ENCODE measurements at regions not wholly inside any gene's neighbourhood (a gene's known extent, or its start where the extent isn't known, plus 50 kb on each side); places are given as distances from the start of the nearest gene placed in this dataset.

- DNase-seq (no peak), ATAC-seq (ENCODE audit: low FRiP score) (no peak)
- Histone ChIP-seq H3K36me3 (ENCODE audit: control insufficient read depth in 1 of 2, insufficient read depth in 2 of 2, low read length in 1 of 2) (no peaks in the 10 kb centered on the region), H3K27ac (ENCODE audit: low read depth in 1 of 2, low read length in 2 of 2) (no peak overlapping the region), H3K4me3 (ENCODE audit: low read length in 2 of 2) (no peak overlapping the region), H3K9me3 (ENCODE audit: control insufficient read depth, low read length) (no peaks in the 10 kb centered on the region), H3K4me1 (ENCODE audit: control insufficient read depth in 1 of 2, insufficient read depth in 2 of 2, low read length in 2 of 2) (peaks cover 0 to 5% of the 10 kb centered on the region in 2 donors), H3K27me3 (ENCODE audit: control insufficient read depth in 1 of 2, insufficient read depth in 2 of 2, low read length in 1 of 2) (no peaks in the 10 kb centered on the region)
- WGBS, 2 donors = 91 to 94% methylated on average over 5 of the region's 5 CpGs
- intact Hi-C loops (cut with DNase I) = loop anchor here in 1 of 2 donors (10.0 kb wide), 1 partner anchor 187 kb away; the partner anchor contains the start of gene FAT3
Observed at GRCh38 chr11:92411431-92411830, 186.8 kb downstream of the FAT3 start.

GRCh38 chr11:92413757-92414513 is 189.3 kb downstream of the FAT3 start:
- peak overlapping the region in 1 of 2 donors; percentile 43 for H3K27ac ChIP-seq (ENCODE audit: low read depth in 1 of 2, low read length in 2 of 2)
- WGBS, 2 donors = 91 to 94% methylated on average over 7 of the region's 7 CpGs
- no peak for DNase-seq
- H3K36me3 ChIP-seq (ENCODE audit: control insufficient read depth in 1 of 2, insufficient read depth in 2 of 2, low read length in 1 of 2) = no peaks in the 10 kb centered on the region
- no peak for ATAC-seq (ENCODE audit: low FRiP score)
- H3K4me3 ChIP-seq (ENCODE audit: low read length in 2 of 2) = peak overlapping the region in 1 of 2 donors; percentile 20
- intact Hi-C loops (cut with DNase I) = loop anchor here in 1 of 2 donors (10.0 kb wide), 1 partner anchor 189 kb away; the partner anchor contains the start of gene FAT3
- H3K27me3 ChIP-seq (ENCODE audit: control insufficient read depth in 1 of 2, insufficient read depth in 2 of 2, low read length in 1 of 2) = no peaks in the 10 kb centered on the region
- no peaks in the 10 kb centered on the region for H3K9me3 ChIP-seq (ENCODE audit: control insufficient read depth, low read length)
- peaks cover 0 to 5% of the 10 kb centered on the region in 2 donors for H3K4me1 ChIP-seq (ENCODE audit: control insufficient read depth in 1 of 2, insufficient read depth in 2 of 2, low read length in 2 of 2)

- DNase-seq (no peak), ATAC-seq (ENCODE audit: low FRiP score) (no peak)
- 85 to 91% methylated on average over 1 of the region's 1 CpG for WGBS, 2 donors
- Histone ChIP-seq H3K27ac (ENCODE audit: low read depth in 1 of 2, low read length in 2 of 2) (no peak overlapping the region), H3K4me3 (ENCODE audit: low read length in 2 of 2) (no peak overlapping the region), H3K36me3 (ENCODE audit: control insufficient read depth in 1 of 2, insufficient read depth in 2 of 2, low read length in 1 of 2) (no peaks in the 10 kb centered on the region), H3K9me3 (ENCODE audit: control insufficient read depth, low read length) (no peaks in the 10 kb centered on the region), H3K4me1 (ENCODE audit: control insufficient read depth in 1 of 2, insufficient read depth in 2 of 2, low read length in 2 of 2) (peaks cover 3 to 5% of the 10 kb centered on the region in 2 donors), H3K27me3 (ENCODE audit: control insufficient read depth in 1 of 2, insufficient read depth in 2 of 2, low read length in 1 of 2) (no peaks in the 10 kb centered on the region)
- intact Hi-C loops (cut with DNase I) = loop anchor here in 1 of 2 donors (10.0 kb wide), 1 partner anchor 192 kb away; the partner anchor contains the start of gene FAT3
Observed at GRCh38 chr11:92416971-92417725, 192.5 kb downstream of the FAT3 start.

- H3K4me3 ChIP-seq (ENCODE audit: low read length in 2 of 2) = no peak overlapping the region
- 76 to 80% methylated on average over 6 of the region's 6 CpGs for WGBS, 2 donors
- ATAC-seq (ENCODE audit: low FRiP score) = no peak
Observed at GRCh38 chr11:92423115-92424034, 198.8 kb downstream of the FAT3 start.

GRCh38 chr11:92424281-92424680 is 199.7 kb downstream of the FAT3 start:
- intact Hi-C loops (cut with DNase I) = no loop called here
- DNase-seq = no peak
- no peaks in the 10 kb centered on the region for H3K9me3 ChIP-seq (ENCODE audit: control insufficient read depth, low read length)

More at GRCh38 chr11:92423115-92424034, 198.8 kb downstream of the FAT3 start:
- no peaks in the 10 kb centered on the region for H3K9me3 ChIP-seq (ENCODE audit: control insufficient read depth, low read length)
- no peaks in the 10 kb centered on the region for H3K36me3 ChIP-seq (ENCODE audit: control insufficient read depth in 1 of 2, insufficient read depth in 2 of 2, low read length in 1 of 2)
- H3K27me3 ChIP-seq (ENCODE audit: control insufficient read depth in 1 of 2, insufficient read depth in 2 of 2, low read length in 1 of 2) = no peaks in the 10 kb centered on the region
- H3K27ac ChIP-seq (ENCODE audit: low read depth in 1 of 2, low read length in 2 of 2) = no peak overlapping the region
- intact Hi-C loops (cut with DNase I) = no loop called here
- H3K4me1 ChIP-seq (ENCODE audit: control insufficient read depth in 1 of 2, insufficient read depth in 2 of 2, low read length in 2 of 2) = peaks cover 0 to 7% of the 10 kb centered on the region in 2 donors
- DNase-seq = no peak

GRCh38 chr11:92425127-92425526 is 200.5 kb downstream of the FAT3 start:
- H3K4me3 ChIP-seq (ENCODE audit: low read length in 2 of 2) = no peak overlapping the region

More at GRCh38 chr11:92424281-92424680, 199.7 kb downstream of the FAT3 start:
- Histone ChIP-seq H3K27ac (ENCODE audit: low read depth in 1 of 2, low read length in 2 of 2) (no peak overlapping the region), H3K4me3 (ENCODE audit: low read length in 2 of 2) (no peak overlapping the region), H3K4me1 (ENCODE audit: control insufficient read depth in 1 of 2, insufficient read depth in 2 of 2, low read length in 2 of 2) (peaks cover 0 to 7% of the 10 kb centered on the region in 2 donors), H3K36me3 (ENCODE audit: control insufficient read depth in 1 of 2, insufficient read depth in 2 of 2, low read length in 1 of 2) (no peaks in the 10 kb centered on the region), H3K27me3 (ENCODE audit: control insufficient read depth in 1 of 2, insufficient read depth in 2 of 2, low read length in 1 of 2) (no peaks in the 10 kb centered on the region)
- no peak for ATAC-seq (ENCODE audit: low FRiP score)

GRCh38 chr11:92432515-92432914 is 207.9 kb downstream of the FAT3 start:
- ATAC-seq (ENCODE audit: low FRiP score) (no peak), DNase-seq (no peak)
- Histone ChIP-seq H3K4me1 (ENCODE audit: control insufficient read depth in 1 of 2, insufficient read depth in 2 of 2, low read length in 2 of 2) (no peaks in the 10 kb centered on the region), H3K9me3 (ENCODE audit: control insufficient read depth, low read length) (no peaks in the 10 kb centered on the region), H3K36me3 (ENCODE audit: control insufficient read depth in 1 of 2, insufficient read depth in 2 of 2, low read length in 1 of 2) (no peaks in the 10 kb centered on the region), H3K27ac (ENCODE audit: low read depth in 1 of 2, low read length in 2 of 2) (no peak overlapping the region), H3K27me3 (ENCODE audit: control insufficient read depth in 1 of 2, insufficient read depth in 2 of 2, low read length in 1 of 2) (no peaks in the 10 kb centered on the region), H3K4me3 (ENCODE audit: low read length in 2 of 2) (no peak overlapping the region)
- intact Hi-C loops (cut with DNase I) = no loop called here
- 80 to 82% methylated on average over 4 of the region's 4 CpGs for WGBS, 2 donors

More at GRCh38 chr11:92425127-92425526, 200.5 kb downstream of the FAT3 start:
- no peak for ATAC-seq (ENCODE audit: low FRiP score)
- Histone ChIP-seq H3K9me3 (ENCODE audit: control insufficient read depth, low read length) (no peaks in the 10 kb centered on the region), H3K27me3 (ENCODE audit: control insufficient read depth in 1 of 2, insufficient read depth in 2 of 2, low read length in 1 of 2) (no peaks in the 10 kb centered on the region), H3K36me3 (ENCODE audit: control insufficient read depth in 1 of 2, insufficient read depth in 2 of 2, low read length in 1 of 2) (no peaks in the 10 kb centered on the region), H3K4me1 (ENCODE audit: control insufficient read depth in 1 of 2, insufficient read depth in 2 of 2, low read length in 2 of 2) (peaks cover 0 to 7% of the 10 kb centered on the region in 2 donors), H3K27ac (ENCODE audit: low read depth in 1 of 2, low read length in 2 of 2) (no peak overlapping the region)
- no peak for DNase-seq
- WGBS, 2 donors = 78 to 82% methylated on average over 6 of the region's 6 CpGs
- intact Hi-C loops (cut with DNase I) = no loop called here
